Ovary (tissue), 3 donors: ENCODE measurements at regions not wholly inside any gene's neighbourhood (a gene's known extent, or its start where the extent isn't known, plus 50 kb on each side); places are given as distances from the start of the nearest gene placed in this dataset.

ENCODE experiments used
- EP300 ChIP-seq: sonication (generic); formaldehyde crosslinking; IDR thresholded peaks from one replicate; pipeline ENCODE4 v1.6.1; 2017; ENCODE audit warnings: antibody characterized with exemption
- POLR2A ChIP-seq: fragments of 450-650 bp; IDR thresholded peaks from one replicate; pipeline ENCODE4 v1.6.1; 2017; ENCODE audit warnings: antibody characterized with exemption, mild to moderate bottlenecking, moderate library complexity
- TF ChIP-seq, protein P1 (sequence below), 3 donors: fragments of 450-650 bp in 2 of 3; fragments of 200-600 bp in 1 of 3; IDR thresholded peaks; one replicate each; pipeline versions ENCODE4 v1.5.1 to v1.8.0; 2016 to 2022; ENCODE audit warnings: antibody characterized with exemption in 3 of 3, mild to moderate bottlenecking in 1 of 3
- donor health status: DM: no; HTN: no; CAD: no.

DNA sequence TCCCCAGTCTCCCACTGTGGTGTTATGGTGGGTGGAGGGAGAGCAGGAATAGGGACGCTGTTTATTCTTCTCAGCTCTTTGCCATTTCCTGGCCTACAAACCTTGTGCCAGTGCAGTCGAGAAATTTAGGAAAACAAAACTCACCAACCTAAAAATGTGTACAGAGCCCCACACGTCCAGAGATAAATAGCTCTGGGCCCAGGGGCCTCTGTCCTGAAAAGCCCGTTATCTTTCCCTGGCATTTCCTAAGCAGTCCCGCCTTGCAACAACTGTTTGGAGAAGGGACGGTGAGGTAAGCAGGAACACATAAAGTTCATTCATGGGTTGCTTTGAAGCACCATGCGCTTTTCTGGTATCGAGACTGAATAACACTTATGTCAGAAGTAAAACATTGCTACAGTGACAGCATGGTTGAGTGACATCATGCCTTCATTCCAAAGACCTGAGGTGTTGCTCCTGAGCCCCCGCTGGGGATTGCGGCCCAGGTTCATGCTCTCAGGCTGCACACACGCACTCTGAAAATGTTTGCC, 80.1 kb upstream of the NXT1 start:
- TF ChIP-seq, protein P1, sequence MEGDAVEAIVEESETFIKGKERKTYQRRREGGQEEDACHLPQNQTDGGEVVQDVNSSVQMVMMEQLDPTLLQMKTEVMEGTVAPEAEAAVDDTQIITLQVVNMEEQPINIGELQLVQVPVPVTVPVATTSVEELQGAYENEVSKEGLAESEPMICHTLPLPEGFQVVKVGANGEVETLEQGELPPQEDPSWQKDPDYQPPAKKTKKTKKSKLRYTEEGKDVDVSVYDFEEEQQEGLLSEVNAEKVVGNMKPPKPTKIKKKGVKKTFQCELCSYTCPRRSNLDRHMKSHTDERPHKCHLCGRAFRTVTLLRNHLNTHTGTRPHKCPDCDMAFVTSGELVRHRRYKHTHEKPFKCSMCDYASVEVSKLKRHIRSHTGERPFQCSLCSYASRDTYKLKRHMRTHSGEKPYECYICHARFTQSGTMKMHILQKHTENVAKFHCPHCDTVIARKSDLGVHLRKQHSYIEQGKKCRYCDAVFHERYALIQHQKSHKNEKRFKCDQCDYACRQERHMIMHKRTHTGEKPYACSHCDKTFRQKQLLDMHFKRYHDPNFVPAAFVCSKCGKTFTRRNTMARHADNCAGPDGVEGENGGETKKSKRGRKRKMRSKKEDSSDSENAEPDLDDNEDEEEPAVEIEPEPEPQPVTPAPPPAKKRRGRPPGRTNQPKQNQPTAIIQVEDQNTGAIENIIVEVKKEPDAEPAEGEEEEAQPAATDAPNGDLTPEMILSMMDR (IDR thresholded peaks at IDR 0.05) = no peak
- TF ChIP-seq POLR2A (no peak), EP300 (no peak)
